Dedifferentiated amniotic fluid mesenchymal stem cell (primary cell): ENCODE measurements at regions not wholly inside any gene's neighbourhood (a gene's known extent, or its start where the extent isn't known, plus 50 kb on each side); places are given as distances from the start of the nearest gene placed in this dataset.

Experiments
- DNase-seq: peaks from one replicate; pipeline ENCODE4 v3.0.0-alpha.2; 2016; ENCODE audit errors: extremely low spot score

DNA sequence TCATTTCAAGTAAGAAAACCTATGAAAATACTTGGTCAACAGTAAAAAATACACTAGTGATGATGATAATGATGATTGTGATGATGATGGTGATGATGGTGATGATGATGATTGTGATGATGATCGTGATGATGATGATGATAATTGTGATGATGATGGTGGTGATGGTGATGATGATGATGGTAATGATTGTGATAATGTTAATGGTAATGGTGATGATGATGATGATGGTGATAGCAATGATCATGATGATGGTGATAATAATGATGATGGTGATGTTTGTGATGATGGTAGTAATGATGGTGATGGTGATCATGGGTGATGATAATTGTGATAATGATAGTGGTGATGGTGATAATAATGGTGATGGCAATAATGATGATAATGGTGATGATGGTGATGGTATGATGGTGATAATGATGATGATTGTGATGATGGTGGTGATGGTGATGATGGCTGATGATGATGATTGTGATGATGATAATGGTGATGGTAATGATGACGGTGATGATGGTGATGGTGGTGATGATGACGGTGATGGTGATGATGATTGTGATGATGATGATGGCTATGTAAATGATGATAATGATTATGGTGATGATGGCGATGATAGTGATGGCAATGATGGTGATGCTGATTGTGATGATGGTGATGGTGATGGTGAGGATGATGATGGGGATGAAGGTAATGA is 62.1 kb downstream of the VCX3A start:
- no peak for DNase-seq

DNA sequence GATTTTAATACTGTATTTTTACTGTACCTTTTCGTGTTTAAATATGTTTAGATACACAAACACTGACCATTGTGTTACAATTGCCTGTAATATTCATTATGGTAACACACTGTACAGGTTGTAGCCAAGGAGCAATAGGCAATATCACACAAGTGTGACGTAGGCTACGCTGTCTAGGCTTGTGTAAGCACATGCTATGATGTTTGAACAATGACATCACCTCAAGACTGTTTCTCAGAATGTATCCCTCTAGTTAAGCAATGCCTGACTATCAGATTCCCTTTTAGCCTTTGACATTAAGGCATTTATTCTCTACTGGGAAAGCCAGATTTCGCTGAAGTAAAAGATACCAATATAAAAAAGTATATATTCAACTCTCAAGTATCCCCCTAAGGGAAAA is 66.2 kb downstream of the VCX3A start:
- DNase-seq: no peak

DNA sequence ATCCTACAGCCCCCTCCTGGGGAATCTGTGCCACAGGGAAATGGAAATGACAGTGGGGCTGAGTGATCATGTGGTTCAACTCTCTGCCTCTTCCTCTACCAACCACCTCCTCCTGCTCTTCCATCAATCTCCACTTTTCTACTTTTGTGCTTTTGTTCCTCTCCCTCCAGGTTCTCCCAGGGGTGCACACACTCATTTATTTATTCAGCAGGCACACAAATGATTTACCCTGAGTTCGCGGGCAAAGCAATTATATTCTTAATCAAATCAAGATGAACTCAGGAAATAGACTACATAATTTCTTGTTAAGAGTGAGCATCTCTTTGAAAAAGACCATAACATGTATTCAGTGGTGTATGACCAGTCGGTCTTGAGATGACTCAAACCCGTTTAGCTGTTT is 69.2 kb downstream of the VCX3A start:
- no peak for DNase-seq

DNA sequence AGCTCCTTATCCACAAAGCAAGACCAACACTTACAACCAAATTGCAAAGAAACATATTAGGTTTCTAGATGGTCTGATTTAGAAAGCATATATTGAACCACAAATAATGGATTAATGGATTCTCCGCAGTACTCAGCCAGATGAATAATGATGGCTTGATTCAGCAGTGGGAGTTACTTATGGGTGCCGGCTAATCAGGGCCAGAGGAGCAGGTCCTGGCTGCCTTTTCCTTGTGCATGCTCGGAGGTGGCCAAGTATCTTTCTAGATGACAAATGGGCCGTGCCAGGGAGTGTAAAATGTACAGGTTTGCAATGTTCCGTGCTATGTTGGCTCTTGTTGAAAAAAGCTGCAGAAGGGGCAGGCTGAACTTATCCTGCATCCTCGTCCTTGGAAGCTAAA is 70.2 kb downstream of the VCX3A start:
- no peak for DNase-seq

DNA sequence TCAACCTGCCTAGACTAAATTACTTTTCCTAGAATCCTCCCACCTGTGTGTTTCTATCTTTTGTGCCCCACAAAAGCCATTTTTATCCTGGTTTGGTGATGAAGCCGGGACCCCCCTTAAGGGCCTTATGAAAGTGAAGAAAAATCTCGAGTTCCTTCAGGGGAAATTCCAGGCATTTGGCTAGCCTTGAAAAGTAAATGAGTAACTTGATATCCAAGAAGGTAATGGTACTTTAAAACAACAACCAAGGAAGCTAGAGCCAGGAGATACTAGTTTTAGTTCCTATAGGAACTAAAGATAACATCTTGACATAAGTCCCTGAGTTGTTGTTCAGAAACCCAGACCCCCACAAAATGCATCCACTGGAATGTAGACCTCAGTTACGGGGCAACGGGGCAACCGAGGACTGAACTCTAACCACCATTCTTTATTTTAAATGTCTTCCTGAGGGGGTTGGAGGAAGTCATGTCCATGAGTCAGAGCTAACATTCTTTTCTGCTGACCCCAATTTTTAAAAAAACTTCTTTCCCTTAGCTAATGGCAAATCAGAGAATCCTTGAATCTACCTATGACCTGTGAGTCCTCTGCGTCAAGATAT is 73.9 kb downstream of the VCX3A start:
- no peak for DNase-seq

DNA sequence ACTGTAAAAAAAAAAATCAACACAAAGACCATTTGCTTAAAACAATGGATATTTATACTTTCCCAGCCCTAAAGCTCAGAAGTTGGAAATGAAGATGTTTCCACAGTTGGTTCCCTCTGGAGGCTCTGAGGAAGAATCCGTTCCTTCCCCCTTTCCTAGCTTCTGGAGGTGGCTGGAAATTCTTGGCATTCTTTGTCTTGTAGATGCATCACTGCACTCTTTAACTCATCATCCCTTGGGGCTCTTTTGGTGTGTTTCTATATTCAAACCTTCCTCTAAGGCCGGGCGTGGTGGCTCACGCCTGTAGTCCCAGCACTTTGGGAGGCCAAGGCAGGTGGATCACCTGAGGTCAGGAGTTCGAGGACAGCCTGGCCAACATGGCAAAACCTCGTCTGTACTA is 78.7 kb downstream of the VCX3A start:
- no peak for DNase-seq

DNA sequence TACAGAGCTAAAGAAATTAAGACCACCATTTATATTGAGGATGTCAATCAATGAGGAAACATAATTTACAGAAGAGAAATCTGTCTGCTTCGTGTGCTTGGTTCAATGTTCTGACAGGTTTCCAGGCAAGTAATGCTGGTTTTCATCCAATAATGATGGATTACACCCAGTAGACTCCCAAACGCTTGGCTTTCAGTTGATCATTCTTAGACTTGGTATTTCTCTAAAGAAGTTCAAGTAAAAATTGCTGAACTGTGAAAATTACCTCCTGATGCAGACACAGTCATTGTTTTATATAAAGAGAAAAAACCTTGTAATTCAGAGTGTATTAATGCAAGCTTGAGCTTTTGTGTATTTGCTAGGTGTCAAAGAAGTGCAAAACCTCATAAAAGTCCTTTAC is 85.0 kb downstream of the VCX3A start:
- no peak for DNase-seq

DNA sequence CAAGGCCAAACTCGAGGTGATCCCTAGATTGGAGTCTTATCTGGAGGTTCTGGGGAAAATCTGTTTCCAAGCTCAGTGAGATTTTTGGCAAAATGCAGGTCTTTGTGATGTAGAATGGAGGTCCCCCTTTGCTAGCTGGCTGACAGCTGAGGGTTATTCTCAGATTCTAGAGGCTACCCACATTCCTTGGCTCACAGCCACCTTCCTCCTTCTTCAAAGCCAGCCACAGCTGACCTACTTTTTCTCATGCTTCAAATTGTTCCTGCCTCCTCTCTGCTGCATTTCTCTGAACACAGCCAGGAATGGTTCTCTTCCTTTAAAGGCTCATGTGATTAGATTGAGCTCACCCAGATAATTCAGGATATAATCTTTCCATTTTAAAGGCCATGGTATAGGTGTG is 86.9 kb downstream of the VCX3A start:
- no peak for DNase-seq

DNA sequence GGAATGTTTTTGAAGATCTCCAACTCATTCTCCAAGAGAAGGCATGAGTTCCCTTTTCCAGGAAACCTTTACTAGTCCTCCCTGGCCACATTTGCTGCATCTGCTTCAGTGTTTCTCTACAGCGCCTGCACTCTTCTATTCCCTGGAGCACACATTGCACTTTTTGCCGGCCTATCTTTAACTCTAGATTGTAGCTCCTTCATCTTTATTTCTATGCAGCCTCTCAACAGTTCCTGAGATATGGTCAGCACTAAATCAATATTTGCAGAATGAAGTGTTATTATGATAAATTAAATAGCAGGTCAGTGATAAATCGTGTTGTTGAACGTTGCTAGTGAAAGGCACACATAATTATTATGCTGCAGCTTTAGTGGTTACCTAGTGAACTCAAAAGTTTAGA is 88.3 kb downstream of the VCX3A start:
- DNase-seq: no peak

DNA sequence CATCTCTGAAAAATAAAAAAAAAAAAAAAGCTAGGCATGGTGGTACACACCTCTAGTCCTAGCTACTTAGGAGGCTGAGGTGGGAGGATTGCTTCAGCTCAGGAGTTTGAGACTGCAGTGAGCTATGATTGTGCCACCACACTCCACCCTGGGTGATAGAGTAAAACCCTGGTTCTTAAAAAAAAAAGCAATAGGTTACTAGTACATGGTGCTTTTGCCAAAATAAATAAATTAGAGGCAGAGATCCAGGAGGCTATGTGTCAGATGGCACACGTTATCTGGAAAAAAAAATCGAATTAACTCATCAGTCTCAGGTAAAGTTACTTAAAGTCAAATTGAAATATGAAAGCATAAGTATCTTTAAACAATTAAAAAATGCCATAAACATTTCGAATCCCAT is 94.3 kb downstream of the VCX3A start:
- no peak for DNase-seq

DNA sequence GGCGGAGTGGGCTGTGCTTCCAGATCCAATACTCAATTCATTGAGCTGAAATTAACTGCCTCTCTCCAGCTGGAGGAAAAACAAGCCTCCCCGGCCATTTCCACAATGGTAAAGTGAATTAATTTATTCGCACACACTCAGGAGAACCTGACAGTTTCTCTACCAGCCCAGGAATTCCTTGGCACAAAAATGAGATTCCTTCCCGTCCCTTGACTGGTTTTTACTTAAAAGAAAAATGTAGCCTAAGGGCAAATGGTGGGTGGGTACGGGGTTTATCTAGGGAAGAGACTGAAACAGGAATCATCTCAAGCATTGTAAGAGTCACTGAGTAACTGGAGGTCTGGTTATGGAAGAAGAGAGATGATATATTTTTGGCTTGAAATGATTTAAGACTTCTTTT is 102.7 kb downstream of the VCX3A start:
- DNase-seq: no peak

DNA sequence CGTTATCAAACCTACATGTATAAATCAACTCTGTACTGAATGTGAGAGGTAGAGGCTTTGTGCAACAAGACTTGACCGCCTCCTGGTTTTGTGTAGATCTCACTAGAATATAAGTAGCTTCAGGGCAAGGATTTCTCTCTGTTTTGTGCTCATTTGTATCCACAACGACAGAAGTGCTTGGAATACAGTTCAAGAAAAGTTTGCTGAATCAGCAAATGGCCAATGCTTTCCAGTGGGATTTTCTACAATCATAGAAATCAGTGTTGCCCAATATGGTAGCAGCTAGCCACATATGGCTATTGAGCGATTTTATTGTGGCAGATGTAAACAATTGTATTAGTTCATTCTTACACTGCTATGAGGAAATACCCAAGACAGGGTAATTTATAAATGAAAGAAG is 127.4 kb downstream of the VCX3A start:
- DNase-seq: no peak

DNA sequence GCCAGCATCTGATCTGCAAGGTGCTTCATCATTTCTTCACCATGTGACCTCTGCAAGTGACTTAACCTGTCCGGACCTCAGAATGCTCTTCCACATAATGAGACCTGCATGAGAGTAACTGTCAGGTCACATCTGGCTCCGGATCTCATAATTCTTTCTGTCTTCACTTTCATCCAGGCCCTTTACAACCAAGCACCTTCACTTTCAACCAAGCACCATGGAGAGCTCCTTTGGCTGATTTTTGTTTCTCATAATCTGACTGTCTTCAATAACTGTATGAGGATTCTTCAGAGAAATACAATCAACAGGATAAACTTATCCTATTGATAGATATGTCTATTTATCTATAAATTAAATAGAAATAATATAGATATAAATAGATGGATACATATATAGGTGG is 148.1 kb downstream of the VCX3A start:
- no peak for DNase-seq

DNA sequence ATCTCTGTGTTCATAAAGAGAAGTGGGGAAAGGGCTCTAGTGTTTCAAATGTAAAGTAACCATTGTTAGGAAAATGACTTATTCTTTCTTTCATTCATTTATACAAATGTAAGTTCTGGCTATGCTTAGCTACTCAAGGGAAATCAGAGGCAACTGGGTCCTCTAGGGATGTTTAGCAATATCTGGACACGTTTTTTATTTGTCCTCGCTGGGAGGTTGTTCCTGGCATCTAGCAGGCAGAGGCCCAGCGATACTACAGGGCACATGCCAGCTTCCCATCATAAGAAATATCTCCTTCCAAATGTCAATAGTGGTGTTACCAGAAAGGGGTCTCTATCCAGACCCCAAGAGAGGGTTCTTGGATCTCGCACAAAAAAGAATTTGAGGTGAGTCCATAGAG is 150.0 kb downstream of the VCX3A start:
- DNase-seq: no peak

DNA sequence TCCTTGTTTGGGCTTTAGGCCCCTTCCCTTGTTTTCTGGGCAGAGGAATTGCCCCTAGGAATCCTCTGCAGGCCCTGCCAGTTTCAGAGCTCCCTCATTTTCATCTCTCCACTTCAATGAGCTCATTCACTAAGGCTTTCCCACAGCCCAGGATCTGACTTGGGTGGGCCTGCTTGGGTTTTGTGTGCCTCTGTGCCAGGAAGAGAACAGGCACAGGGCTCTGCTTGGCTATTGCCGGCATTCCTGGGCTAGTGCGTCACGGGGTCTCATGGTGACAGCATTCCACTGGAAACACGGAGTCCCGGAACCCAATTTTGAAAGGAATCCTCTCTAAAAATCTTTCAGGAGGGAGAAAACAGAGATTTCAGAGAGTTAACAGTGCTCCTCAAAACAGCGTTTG is 150.5 kb downstream of the VCX3A start:
- no peak for DNase-seq

DNA sequence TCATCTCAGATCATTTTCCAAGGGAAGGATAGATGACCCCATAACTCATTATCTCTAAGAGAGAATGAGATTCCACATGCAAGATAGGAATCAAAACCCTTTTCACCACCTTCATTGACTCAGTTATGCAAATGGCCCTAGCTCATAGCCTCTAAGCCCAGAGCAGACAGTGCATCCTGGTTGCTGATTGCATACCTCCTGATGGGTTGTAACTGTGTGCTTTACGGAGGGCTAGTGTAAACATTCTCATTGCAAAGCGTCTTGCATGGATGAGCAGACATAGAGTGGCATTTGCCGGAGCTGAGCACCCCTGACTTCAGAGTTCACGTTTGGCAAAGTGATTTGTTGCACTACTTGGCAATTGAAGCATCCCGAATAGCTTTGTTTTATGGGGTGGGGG is 151.0 kb downstream of the VCX3A start:
- DNase-seq: no peak

DNA sequence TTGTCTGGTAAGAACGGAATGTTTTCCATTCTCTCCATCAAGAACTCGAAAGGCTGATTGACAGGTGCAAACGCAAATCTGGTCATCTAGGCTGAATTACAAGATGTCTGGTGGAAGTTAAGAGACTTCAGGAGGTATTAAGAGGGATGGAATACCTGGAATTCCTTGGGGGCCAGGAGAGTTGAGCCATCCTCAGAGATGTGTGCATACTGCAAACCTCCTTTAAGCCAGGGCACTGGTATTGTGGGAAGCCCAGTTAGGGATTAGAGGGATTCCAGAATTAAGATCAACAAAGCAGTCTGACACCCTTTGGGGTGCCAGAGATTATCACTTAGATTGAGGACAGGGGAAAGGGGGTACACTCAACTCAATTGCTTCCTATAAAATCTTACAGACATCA is 151.4 kb downstream of the VCX3A start:
- no peak for DNase-seq

DNA sequence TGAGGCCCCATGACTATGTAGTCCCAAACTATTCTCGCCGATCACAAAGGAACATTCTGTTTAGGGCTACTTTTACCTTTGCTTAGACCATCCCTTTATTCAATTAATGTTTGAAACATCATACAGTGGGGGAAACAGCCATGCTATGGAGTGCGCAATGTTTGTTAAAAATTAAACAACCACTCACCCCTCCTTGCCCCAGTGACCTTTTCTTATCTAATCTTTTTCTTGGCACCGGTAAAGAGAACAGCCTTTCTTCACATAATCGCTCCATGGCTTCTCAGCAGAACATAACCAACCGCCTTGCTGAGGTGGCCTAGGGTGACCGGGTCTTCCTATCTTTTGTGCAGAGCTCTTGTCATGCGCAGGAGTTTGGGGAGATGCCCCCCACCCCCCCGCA is 152.6 kb downstream of the VCX3A start:
- DNase-seq: no peak

DNA sequence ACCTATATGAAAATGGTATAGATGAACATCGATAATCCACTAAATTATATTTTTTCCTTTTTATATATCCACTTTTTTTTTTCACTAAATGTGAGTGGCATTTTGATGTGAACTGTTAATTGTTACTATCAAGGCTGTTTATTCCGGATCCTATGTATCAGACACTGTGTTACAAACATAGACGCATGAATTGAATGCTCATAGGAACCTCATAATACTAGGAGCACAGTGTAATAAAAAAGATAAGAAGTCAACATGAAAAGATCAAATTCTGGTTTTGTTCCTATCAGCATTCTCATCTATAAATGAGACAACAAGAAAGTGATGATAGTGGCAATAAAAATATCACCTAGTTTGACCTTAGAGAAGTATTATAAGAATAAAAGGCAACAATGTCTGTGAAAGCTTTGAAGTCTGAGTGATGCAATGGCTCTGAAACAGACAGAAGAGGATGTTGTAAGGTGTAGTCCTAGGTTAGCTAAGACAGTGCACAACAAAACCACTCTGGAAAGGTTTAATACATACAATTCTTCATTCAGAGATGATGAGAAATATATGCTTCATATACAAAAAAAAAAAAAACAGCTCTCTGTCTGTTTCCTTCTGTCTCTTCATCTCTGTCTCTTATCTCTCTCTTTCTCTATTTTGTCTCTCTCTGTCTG is 148.6 kb upstream of the NLGN4X start:
- DNase-seq: no peak

DNA sequence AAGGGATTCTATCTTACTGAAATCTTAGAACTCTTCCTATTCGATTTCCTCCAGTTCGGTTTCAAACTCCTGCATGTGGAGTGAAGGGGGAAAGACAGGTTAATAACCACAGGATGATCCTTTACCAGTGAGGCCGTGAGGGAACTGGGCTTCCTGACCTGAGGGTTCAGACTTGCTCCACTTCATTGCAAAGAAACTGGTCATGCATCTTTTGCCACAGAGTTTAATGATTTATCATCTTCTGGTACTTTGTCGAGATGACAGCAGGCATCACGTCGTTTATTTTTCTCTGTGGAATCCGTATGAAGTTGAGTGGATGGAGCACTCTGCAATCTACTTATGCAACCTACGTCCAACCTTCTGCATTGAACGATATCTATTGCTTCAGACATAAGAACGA is 145.9 kb upstream of the NLGN4X start:
- peak; percentile 4 for DNase-seq

DNA sequence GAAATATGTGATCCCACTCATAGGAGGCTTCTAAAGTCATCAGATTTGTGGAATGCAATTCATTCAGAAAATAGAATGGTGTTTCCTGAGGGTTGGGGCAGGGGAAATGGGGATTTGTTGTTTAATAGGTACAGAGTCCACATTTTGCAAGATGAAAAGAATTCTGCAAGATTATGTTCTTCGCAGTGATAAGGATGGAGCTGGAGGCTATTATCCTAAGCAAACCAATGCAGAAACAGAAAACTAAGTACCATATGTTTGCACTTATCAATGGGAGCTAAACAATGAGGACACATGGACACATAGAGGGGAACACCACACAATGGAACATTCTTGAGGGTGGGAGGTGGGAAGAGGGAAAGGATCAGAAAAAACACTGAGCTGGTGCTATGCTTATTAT is 144.3 kb upstream of the NLGN4X start:
- DNase-seq: no peak

DNA sequence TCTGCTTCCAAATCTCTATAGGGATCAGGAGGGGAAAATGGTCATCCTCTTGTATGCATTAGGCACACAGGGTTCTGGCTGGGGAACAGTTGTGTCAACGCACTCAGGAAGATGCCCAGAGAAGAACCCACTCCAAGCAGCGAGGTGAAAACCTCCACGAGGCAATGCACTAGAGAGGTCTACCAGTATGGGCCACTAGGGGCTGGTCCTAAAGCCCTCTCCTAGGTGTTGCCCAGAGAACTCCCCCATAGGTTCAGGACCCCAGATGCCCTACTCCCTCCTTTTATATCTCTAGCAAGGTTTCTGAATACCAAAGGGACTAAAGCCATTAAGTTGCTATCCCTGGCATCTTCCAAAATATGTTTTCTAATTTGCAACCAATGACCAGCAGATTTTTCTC is 142.7 kb upstream of the NLGN4X start:
- no peak for DNase-seq

DNA sequence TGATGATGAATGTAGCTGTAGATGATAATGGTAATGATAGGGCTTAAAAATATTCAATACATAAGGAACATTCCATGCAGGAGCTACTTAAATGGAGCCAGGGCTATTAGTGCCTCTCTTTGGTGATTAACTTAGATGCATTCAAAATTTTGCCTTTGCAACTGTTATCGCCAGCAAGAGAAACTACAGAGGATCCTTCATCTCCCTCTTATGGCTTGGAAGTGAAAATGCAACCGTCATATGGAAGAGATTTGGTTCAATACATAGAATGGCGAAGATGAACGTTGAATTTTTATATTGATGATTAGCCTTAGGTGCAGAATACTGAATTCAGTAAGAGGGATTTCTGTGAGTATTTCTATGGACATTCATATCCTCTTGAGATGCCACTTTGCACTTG is 134.5 kb upstream of the NLGN4X start:
- no peak for DNase-seq

DNA sequence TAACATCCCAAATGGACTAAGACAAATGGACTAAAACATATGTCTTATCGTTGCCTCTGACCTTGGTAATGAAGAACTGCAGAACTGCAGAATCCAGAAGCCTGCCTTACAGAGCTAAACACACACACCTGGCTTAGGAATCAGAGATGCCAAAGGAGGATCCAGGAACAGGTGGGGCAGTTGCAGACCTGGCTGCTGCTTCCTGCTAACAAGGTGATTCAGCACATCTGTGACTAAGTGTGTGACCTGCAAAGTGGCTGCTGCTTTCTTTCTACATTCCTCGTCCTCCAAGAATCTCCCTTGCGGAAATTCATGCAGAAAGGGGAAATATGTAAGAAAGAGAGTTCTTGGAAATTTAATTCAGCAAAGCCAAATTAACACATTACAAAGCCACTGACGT is 96.8 kb upstream of the NLGN4X start:
- DNase-seq: no peak
